Muscle layer of colon (tissue), 2 donors: ENCODE measurements at regions not wholly inside any gene's neighbourhood (a gene's known extent, or its start where the extent isn't known, plus 50 kb on each side); places are given as distances from the start of the nearest gene placed in this dataset.

Experiments
- H3K27ac ChIP-seq: one replicate; pipeline ENCODE4 v1.7.0; 2013; ENCODE audit warnings: low read depth, mild to moderate bottlenecking, low read length, moderate library complexity
- H3K27me3 ChIP-seq, 2 donors: one replicate each; pipeline ENCODE4 v1.7.0; 2013; ENCODE audit warnings: low read length in 2 of 2, mild to moderate bottlenecking in 2 of 2; ENCODE audit not compliant: insufficient read depth in 2 of 2, control insufficient read depth in 1 of 2
- H3K36me3 ChIP-seq: one replicate; pipeline ENCODE4 v1.7.0; 2013; ENCODE audit warnings: mild to moderate bottlenecking, low read length; ENCODE audit not compliant: insufficient read depth
- H3K4me1 ChIP-seq: one replicate; pipeline ENCODE4 v1.7.0; 2013; ENCODE audit warnings: mild to moderate bottlenecking, low read length; ENCODE audit not compliant: insufficient read depth
- H3K4me3 ChIP-seq, 2 donors: one replicate each; pipeline ENCODE4 v1.7.0; 2013; ENCODE audit warnings: low read length in 2 of 2, low read depth in 1 of 2, mild to moderate bottlenecking in 1 of 2, moderate library complexity in 1 of 2
- H3K9ac ChIP-seq: one replicate; pipeline ENCODE4 v1.7.0; 2013; ENCODE audit warnings: low read length
- H3K9me3 ChIP-seq: one replicate; pipeline ENCODE4 v1.7.0; 2013; ENCODE audit warnings: mild to moderate bottlenecking, low read length
- donor health status: abdominal sarcoma.
- donor health status: Adenocarcinoma of cecum.

DNA sequence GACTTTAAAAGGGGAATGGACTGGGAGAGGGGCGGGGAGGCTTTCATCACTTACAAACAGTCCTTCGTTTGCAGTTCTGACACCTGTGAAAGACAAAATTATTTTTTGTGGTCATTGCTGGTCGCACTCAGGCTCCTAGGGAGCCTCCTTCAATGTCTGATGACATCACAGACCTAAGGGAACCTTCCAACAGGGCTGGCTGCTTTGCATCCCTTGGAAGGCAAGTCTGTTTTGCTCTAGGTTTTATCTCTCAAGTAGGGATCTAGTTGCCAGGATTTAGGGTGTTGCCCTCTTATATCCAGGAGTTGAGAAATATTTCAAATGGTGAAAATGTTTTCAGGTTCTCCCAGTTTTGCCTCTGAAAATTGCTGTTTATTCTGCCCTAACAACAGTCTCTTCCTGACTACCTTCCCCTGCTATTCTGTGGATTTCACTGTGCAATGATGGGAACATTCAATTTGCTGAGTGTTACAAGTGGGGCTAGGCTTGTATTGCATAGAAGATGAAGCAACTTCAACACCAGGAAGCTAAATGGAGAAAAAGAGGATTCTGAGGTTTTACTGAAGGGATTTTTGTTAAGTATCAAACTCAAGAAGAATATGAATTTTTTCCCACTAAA, 75.9 kb upstream of the ARRDC4 start:
- peaks cover under 1% of the 10 kb centered on the region for H3K4me1 ChIP-seq
- no peaks in the 10 kb centered on the region for H3K36me3 ChIP-seq
- H3K9ac ChIP-seq: no peak overlapping the region
- H3K9me3 ChIP-seq: no peaks in the 10 kb centered on the region
- H3K27ac ChIP-seq: no peak overlapping the region
- no peaks in the 10 kb centered on the region for H3K27me3 ChIP-seq
- H3K4me3 ChIP-seq: no peak overlapping the region

DNA sequence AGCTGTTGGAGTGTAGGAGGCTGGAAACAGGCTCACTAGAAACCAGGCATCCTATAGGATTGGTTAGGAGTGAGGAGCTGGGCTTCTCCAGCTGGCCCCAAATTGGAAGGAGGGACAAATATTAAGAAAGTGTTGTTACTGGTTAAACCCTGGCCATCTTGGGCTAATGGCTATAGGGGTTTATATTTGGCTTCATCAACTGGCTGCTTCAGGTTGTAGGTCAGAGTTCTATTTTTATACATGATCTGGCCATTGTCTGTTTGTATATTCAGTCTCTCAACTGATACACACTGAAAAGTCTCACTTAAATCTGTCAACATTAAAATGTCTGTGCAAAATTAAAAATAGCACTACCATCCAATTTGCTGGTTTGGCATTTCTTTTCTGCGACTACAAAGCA, 70.2 kb upstream of the ARRDC4 start:
- no peak overlapping the region for H3K4me3 ChIP-seq
- peaks cover 33% of the 10 kb centered on the region for H3K4me1 ChIP-seq
- H3K9me3 ChIP-seq: no peaks in the 10 kb centered on the region
- H3K27me3 ChIP-seq: no peaks in the 10 kb centered on the region
- H3K36me3 ChIP-seq: no peaks in the 10 kb centered on the region
- no peak overlapping the region for H3K9ac ChIP-seq
- H3K27ac ChIP-seq: no peak overlapping the region

DNA sequence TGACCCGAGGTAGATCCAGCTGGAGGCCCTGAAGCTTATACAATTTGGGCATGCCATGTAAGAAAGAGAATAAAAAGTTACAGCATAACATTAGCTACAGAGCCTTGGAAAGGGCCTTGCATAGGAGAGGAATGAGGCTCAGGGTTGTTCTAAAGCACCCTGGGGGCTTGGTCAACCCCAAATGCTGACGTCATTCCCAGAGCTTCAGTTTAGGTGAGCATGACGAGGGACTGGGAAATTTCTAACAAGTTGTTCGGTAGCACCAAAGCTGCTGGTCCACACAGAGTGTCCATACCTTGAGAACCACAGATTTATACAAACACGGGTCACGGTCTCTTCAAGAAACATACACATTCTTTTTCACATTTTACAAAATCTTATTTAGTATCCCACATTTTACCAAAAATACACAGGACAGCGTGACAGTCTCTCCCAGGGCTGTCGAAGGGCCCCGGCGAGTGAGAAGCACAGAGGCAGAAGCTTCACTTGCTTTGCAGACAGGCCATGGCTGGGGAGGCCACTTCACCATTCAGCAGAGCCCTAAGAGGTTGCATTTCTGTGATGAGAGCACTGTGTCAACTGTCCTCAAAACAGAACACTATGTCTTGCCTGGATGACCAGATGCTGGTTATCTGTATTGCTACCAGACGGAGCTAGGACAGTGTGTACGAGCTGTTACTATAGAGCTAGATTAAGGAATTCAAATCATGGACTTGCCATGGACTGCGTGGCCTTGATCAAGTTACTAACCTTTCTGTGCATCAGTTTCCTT, 68.2 kb upstream of the ARRDC4 start:
- H3K4me1 ChIP-seq: peaks cover 33% of the 10 kb centered on the region
- no peaks in the 10 kb centered on the region for H3K27me3 ChIP-seq
- H3K9me3 ChIP-seq: no peaks in the 10 kb centered on the region
- no peak overlapping the region for H3K9ac ChIP-seq
- no peak overlapping the region for H3K27ac ChIP-seq
- H3K36me3 ChIP-seq: no peaks in the 10 kb centered on the region
- H3K4me3 ChIP-seq: no peak overlapping the region

DNA sequence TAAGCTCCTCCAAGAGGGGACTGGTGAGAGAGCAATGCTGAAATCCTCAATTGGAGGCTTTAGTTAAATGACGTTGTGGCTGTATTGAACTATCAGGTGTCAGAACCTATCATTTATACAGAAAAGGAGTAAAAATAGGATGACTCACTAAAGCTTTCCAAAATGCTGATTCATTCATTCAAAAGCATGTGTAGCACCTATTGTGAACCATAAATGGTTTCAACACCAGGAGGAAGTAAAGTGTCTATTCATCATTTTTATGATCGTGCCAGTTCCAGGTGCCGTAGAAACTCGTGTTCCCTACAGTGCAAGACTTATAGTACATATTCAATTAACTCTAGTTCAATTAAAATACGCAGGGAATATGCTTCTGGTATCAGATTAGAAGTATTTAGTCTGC, 66.5 kb upstream of the ARRDC4 start:
- Histone ChIP-seq H3K36me3 (no peaks in the 10 kb centered on the region), H3K9ac (no peak overlapping the region), H3K4me1 (peaks cover 33% of the 10 kb centered on the region), H3K27me3 (no peaks in the 10 kb centered on the region), H3K4me3 (no peak overlapping the region), H3K9me3 (no peaks in the 10 kb centered on the region), H3K27ac (no peak overlapping the region)

DNA sequence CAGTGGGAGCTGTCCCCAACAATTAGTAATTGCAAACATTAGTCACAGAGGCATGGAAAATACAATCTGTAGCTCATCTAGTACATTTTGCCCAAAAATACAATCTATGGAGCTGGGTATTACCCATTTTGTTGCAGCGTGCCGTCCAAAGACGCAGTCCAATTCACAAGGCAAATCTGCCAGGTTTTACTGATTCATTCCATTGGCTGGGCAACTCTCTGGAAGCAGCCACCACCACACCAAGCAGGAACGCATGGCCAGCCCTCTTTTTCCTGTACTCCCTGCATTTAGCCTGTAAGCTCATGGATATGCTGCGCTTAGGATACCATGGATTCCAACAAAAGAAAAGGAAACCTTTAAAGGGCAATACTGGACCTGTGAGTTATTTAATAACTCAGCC, 60.5 kb upstream of the ARRDC4 start:
- H3K9ac ChIP-seq: no peak overlapping the region
- H3K36me3 ChIP-seq: no peaks in the 10 kb centered on the region
- H3K4me1 ChIP-seq: peaks cover 13% of the 10 kb centered on the region
- no peaks in the 10 kb centered on the region for H3K9me3 ChIP-seq
- H3K27me3 ChIP-seq: no peaks in the 10 kb centered on the region
- no peak overlapping the region for H3K4me3 ChIP-seq
- H3K27ac ChIP-seq: no peak overlapping the region

DNA sequence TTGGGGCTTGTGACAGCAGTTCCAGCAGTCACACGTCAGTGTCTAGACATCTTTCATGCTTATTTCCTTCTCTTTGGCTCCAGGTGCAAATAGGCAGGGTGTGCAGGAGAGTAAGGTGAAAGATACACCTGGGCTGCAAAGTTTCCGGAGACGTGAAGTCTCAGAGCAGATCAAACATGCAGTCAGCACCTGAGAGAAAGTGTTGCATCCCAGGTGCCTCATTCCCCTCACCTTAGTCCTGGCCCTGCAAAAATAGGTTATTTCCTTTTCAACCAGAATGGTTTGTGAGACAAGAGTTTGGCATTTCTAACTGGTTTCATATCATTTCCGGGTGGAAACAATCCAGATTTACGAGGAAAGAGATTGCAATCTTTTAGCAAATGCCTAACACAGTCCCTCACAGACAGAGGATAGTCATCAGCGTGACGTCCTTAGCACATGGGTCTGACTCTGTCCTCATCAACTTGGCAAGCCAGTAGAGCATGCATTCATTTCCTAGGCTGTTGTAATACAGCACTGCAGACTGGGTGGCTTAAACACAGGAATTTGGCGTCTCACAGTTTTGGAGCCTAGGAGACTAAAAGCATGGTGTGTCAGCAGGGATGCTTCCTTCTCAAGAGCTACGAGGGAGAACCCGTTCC, 58.2 kb upstream of the ARRDC4 start:
- Histone ChIP-seq H3K9ac (no peak overlapping the region), H3K4me3 (no peak overlapping the region), H3K36me3 (no peaks in the 10 kb centered on the region), H3K9me3 (no peaks in the 10 kb centered on the region), H3K27me3 (no peaks in the 10 kb centered on the region), H3K27ac (no peak overlapping the region), H3K4me1 (peaks cover 13% of the 10 kb centered on the region)

DNA sequence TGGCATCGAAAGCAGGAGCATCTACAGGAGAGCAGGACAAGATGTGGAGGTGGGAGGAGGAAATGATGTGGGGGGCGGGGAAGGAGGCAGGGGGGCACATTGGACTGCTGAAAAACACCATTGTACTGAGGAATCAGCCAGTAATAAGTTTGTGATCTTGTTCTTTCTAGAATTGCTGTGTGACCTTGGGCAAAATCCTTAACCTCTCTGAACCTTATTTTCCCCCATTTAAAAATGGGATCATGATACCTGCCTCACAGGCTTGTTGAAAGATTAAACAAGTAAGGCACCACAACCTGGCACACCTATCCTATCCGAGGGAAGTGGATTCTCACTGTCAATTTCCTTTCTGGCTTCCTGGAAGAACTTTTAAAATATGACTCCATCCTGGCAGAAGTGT, 56.9 kb upstream of the ARRDC4 start:
- H3K4me3 ChIP-seq: no peak overlapping the region
- peaks cover 13% of the 10 kb centered on the region for H3K4me1 ChIP-seq
- no peaks in the 10 kb centered on the region for H3K27me3 ChIP-seq
- H3K36me3 ChIP-seq: no peaks in the 10 kb centered on the region
- no peak overlapping the region for H3K9ac ChIP-seq
- no peaks in the 10 kb centered on the region for H3K9me3 ChIP-seq
- no peak overlapping the region for H3K27ac ChIP-seq

DNA sequence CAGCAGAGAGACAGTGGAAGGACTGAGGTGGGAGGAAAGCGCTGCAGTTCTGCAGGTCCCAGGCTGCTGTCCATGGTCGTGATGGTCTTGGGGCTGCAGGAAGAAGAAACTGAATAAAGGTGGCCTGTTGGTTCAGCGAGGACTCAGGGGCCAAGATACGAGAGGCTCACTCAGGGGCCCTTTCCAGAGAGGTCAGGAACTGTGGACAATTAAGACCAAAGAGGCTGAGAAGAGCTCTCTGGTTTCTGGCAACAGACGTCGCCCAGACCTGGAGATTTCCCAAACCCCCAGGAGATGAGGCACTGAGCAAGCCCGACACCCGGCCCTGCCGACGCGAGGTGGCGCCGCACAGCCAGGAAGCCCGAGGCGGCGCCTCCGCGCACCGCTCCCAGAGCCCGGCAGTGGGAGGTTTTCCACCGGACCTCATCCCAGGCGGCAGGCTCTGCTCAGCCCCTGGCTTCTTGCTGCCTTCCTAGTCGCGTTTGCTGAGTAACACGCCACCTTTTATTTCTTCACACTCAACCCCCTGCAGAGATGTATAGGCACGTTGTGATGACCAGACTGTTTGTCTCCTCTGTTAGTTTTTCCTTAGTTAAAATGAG, 56.4 kb upstream of the ARRDC4 start:
- Histone ChIP-seq H3K9ac (no peak overlapping the region), H3K9me3 (no peaks in the 10 kb centered on the region), H3K27me3 (no peaks in the 10 kb centered on the region), H3K36me3 (no peaks in the 10 kb centered on the region), H3K4me3 (no peak overlapping the region), H3K27ac (no peak overlapping the region), H3K4me1 (peaks cover 12% of the 10 kb centered on the region)

DNA sequence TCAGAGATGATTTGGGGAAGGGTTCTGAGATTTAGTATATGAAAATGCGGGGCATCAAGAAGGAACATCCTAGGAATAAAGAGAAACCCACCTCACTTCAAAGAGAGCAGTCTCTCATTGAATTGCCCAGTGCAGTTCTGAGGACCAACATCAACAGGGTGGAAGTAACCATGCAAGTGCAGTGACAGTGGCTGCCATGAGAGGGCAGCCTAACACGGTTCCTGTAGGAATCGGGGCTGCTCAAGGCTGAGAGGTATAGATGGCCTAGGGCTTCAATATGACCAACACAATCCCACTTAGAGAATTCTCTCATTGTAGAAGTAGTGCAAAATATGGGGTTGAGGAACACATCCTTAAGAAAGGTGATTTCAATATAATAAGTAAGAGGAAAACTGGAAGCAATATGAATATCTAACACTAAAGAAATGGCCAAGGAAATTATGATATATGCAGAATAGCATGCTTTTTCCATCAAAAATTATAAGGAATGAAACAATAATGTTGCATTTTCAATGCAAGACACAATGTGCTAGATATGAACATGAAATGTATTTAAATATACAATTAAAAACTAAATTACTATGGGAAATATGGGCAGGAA, 51.1 kb upstream of the ARRDC4 start:
- H3K36me3 ChIP-seq: no peaks in the 10 kb centered on the region
- H3K9me3 ChIP-seq: no peaks in the 10 kb centered on the region
- no peak overlapping the region for H3K4me3 ChIP-seq
- H3K4me1 ChIP-seq: peaks cover 3% of the 10 kb centered on the region
- no peak overlapping the region for H3K27ac ChIP-seq
- no peaks in the 10 kb centered on the region for H3K27me3 ChIP-seq
- no peak overlapping the region for H3K9ac ChIP-seq
